ENCODE measurements at regions not wholly inside any gene's neighbourhood (a gene's known extent, or its start where the extent isn't known, plus 50 kb on each side); places are given as distances from the start of the nearest gene placed in this dataset.

GRCh38 chr5:12237837-12238575, 333.8 kb upstream of the CTNND2 start:
- Mint-ChIP-seq H3K36me3 (ENCODE audit: insufficient read depth in 1 of 3, low read depth in 3 of 3) (peaks cover 0 to 11% (median 3%) of the 10 kb centered on the region in 3 experiments; a peak in 4 of 7 replicates), H3K9me3 (peaks cover 5 to 10% of the 10 kb centered on the region in 2 experiments; a peak in 4 of 5 replicates), H3K4me3 (peak overlapping the region; percentile 8 to 20; a peak in 2 of 5 replicates), H3K27ac (peak overlapping the region in 1 of 3 experiments; percentile 83; a peak in 2 of 7 replicates), H3K4me1 (peaks cover 27 to 34% of the 10 kb centered on the region in 2 experiments), H3K27me3 (ENCODE audit: low read depth) (peaks cover 77% of the 10 kb centered on the region)
- no peak overlapping the region for H2BK20ac ChIP-seq (ENCODE audit: low read depth, low read length, poor library complexity, severe bottlenecking)
- no peaks in the 10 kb centered on the region; the same call in 1 of the 2 replicates for H3K4me1 ChIP-seq (ENCODE audit: insufficient read depth, low read length)
- no CpG with 5 or more reads among the region's 6 CpGs for WGBS (ENCODE audit: extremely low coverage, insufficient read length, low lambda C conversion rate)
- H3K79me1 ChIP-seq (ENCODE audit: insufficient read depth, low read depth, low read length, poor library complexity, severe bottlenecking), result no peaks in the 10 kb centered on the region
- H2BK12ac ChIP-seq (ENCODE audit: insufficient read length, low read depth, low read length), result no peak overlapping the region
- no peaks in the 10 kb centered on the region for H3K23me2 ChIP-seq (ENCODE audit: insufficient read length, low read depth, low read length, poor library complexity, severe bottlenecking)
- H2BK5ac ChIP-seq (ENCODE audit: insufficient read length, low read length), result no peak overlapping the region
- H4K8ac ChIP-seq (replicated peaks; ENCODE audit: insufficient read length, low read depth, low read length), result no peak overlapping the region
- no peak overlapping the region for H2BK15ac ChIP-seq (ENCODE audit: low read depth, low read length)
- no peak overlapping the region for H3K23ac ChIP-seq (ENCODE audit: insufficient read length, low read depth, low read length)
- H3K18ac ChIP-seq (ENCODE audit: insufficient read length, low read depth, low read length), result no peak overlapping the region
- H3K9ac ChIP-seq (ENCODE audit: extremely low read depth, insufficient read length, low read length), result no peak overlapping the region
- peak overlapping the region; percentile 38 for H3K4me2 ChIP-seq (ENCODE audit: insufficient read depth, insufficient read length, low read length)
- H3K79me2 ChIP-seq (ENCODE audit: insufficient read depth, low read length), result no peaks in the 10 kb centered on the region
- no peak overlapping the region for H3T11ph ChIP-seq (ENCODE audit: low read length)
- H3K27me3 ChIP-seq (ENCODE audit: insufficient read depth, low read length), result peaks cover 5% of the 10 kb centered on the region; the same call in 1 of the 2 replicates
- no peak overlapping the region for H3K56ac ChIP-seq (ENCODE audit: insufficient read length, low read depth, low read length)
- no peak overlapping the region for H2AK5ac ChIP-seq (ENCODE audit: insufficient read length, low read length)
- no peak overlapping the region for H3K27ac ChIP-seq (ENCODE audit: insufficient read length, low read depth, low read length)
- no peak overlapping the region for H4K5ac ChIP-seq (ENCODE audit: insufficient read length, low read depth, low read length)
- no peak overlapping the region for H3K4ac ChIP-seq (ENCODE audit: low read depth, low read length)
- no peak overlapping the region for H2BK120ac ChIP-seq (ENCODE audit: low read depth, low read length, poor library complexity, severe bottlenecking)
- TF ChIP-seq CTCF (conservative IDR thresholded peaks at IDR 0.05), result no peak
- no peaks in the 10 kb centered on the region for H3K9me3 ChIP-seq (ENCODE audit: control insufficient read depth, low read depth, low read length)
- no peak overlapping the region for H4K91ac ChIP-seq (ENCODE audit: insufficient read length, low read depth, low read length)
- no peak overlapping the region for H3K14ac ChIP-seq (ENCODE audit: insufficient read depth, low read length)
- H2AFZ ChIP-seq (ENCODE audit: low read length), result no peak overlapping the region
- no peaks in the 10 kb centered on the region for H4K20me1 ChIP-seq (ENCODE audit: control insufficient read depth, insufficient read depth, insufficient read length)
- DNase-seq, result peak; percentile 43
